HepG2 (cell line): ENCODE measurements at regions not wholly inside any gene's neighbourhood (a gene's known extent, or its start where the extent isn't known, plus 50 kb on each side); places are given as distances from the start of the nearest gene placed in this dataset.

ENCODE experiments used
- AGO2 ChIP-seq: fragments of 200-400 bp; formaldehyde crosslinking; optimal IDR thresholded peaks from 2 replicates; pipeline ENCODE3; 2017; ENCODE audit warnings: mild to moderate bottlenecking, low read depth, low read length, moderate library complexity
- ATF7 ChIP-seq, 2 experiments: fragments of 450-650 bp in 1 of 2; sonication (generic) in 1 of 2; formaldehyde crosslinking in 1 of 2; IDR thresholded peaks; 2 replicates each; pipeline versions ENCODE4 v1.4.0 to v1.6.1; 2016 to 2020; ENCODE audit warnings: antibody characterized with exemption in 1 of 2, mild to moderate bottlenecking in 1 of 2, missing genetic modification reagents in 1 of 2
- DPF2 ChIP-seq: sonication (generic); formaldehyde crosslinking; IDR thresholded peaks from 2 replicates; pipeline ENCODE4 v1.4.0; 2020; ENCODE audit warnings: mild to moderate bottlenecking, low read depth, missing genetic modification reagents, borderline replicate concordance
- FOXO1 ChIP-seq: sonication (generic); formaldehyde crosslinking; IDR thresholded peaks from 2 replicates; pipeline ENCODE4 v1.4.0; 2020; ENCODE audit warnings: missing genetic modification reagents
- GLI4 ChIP-seq: sonication (generic); formaldehyde crosslinking; IDR thresholded peaks from 2 replicates; pipeline ENCODE4 v1.5.1; 2020; ENCODE audit warnings: missing genetic modification reagents, mild to moderate bottlenecking, moderate library complexity, borderline replicate concordance
- ZNF615 ChIP-seq: sonication (generic); formaldehyde crosslinking; IDR thresholded peaks from 2 replicates; pipeline ENCODE4 v1.5.0; 2020; ENCODE audit warnings: mild to moderate bottlenecking, missing genetic modification reagents, borderline replicate concordance
- TF ChIP-seq, protein P1 (sequence below): sonication (generic); formaldehyde crosslinking; IDR thresholded peaks from 2 replicates; pipeline ENCODE4 v1.8.0; 2022; ENCODE audit warnings: missing genetic modification reagents, mild to moderate bottlenecking, moderate library complexity, borderline replicate concordance
- TF ChIP-seq, protein P2 (sequence below): IDR thresholded peaks from 2 replicates; pipeline ENCODE4 v1.6.1; 2016; ENCODE audit warnings: missing compliant biosample characterization, missing genetic modification reagents, borderline replicate concordance
- TF ChIP-seq, protein P3 (sequence below): sonication (generic); formaldehyde crosslinking; IDR thresholded peaks from 2 replicates; pipeline ENCODE4 v1.5.0; 2020; ENCODE audit warnings: missing genetic modification reagents, mild to moderate bottlenecking, borderline replicate concordance
- TF ChIP-seq, protein P4 (sequence below): sonication (generic); formaldehyde crosslinking; IDR thresholded peaks from 2 replicates; pipeline ENCODE4 v1.4.0; 2020; ENCODE audit warnings: missing genetic modification reagents

DNA sequence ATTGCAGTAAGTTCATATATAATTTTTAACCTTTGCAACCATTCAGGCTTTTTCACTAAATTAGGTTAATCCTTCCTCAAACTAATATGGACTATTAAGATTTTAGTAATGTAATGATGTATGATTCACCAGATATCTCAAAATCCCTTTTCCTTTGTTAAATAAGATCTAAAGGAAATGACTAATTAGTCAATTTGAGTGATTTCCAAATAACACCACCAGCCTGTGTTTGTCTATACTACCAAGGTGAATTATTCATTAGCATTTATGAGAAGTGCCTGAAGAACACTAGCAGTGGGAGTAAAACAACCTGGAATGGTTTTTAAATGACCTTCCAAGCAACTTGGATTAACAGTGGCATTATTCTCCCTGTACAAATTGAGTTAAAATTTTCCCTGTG lies 670.6 kb upstream of the PKN2 start (continued):
- TF ChIP-seq, protein P1, sequence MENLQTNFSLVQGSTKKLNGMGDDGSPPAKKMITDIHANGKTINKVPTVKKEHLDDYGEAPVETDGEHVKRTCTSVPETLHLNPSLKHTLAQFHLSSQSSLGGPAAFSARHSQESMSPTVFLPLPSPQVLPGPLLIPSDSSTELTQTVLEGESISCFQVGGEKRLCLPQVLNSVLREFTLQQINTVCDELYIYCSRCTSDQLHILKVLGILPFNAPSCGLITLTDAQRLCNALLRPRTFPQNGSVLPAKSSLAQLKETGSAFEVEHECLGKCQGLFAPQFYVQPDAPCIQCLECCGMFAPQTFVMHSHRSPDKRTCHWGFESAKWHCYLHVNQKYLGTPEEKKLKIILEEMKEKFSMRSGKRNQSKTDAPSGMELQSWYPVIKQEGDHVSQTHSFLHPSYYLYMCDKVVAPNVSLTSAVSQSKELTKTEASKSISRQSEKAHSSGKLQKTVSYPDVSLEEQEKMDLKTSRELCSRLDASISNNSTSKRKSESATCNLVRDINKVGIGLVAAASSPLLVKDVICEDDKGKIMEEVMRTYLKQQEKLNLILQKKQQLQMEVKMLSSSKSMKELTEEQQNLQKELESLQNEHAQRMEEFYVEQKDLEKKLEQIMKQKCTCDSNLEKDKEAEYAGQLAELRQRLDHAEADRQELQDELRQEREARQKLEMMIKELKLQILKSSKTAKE (CRISPR knock-in tag), result no peak
- TF ChIP-seq, protein P2, sequence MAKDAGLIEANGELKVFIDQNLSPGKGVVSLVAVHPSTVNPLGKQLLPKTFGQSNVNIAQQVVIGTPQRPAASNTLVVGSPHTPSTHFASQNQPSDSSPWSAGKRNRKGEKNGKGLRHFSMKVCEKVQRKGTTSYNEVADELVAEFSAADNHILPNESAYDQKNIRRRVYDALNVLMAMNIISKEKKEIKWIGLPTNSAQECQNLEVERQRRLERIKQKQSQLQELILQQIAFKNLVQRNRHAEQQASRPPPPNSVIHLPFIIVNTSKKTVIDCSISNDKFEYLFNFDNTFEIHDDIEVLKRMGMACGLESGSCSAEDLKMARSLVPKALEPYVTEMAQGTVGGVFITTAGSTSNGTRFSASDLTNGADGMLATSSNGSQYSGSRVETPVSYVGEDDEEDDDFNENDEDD (CRISPR knock-in tag), result no peak
- TF ChIP-seq DPF2 (no peak), ZNF615 (CRISPR knock-in tag) (no peak), AGO2 (no peak), ATF7 (IDR thresholded peaks at IDR 0.05) (no peak), ATF7 (CRISPR knock-in tag; IDR thresholded peaks at IDR 0.05) (no peak), FOXO1 (CRISPR knock-in tag) (no peak), GLI4 (CRISPR knock-in tag) (no peak)
- TF ChIP-seq, protein P3, sequence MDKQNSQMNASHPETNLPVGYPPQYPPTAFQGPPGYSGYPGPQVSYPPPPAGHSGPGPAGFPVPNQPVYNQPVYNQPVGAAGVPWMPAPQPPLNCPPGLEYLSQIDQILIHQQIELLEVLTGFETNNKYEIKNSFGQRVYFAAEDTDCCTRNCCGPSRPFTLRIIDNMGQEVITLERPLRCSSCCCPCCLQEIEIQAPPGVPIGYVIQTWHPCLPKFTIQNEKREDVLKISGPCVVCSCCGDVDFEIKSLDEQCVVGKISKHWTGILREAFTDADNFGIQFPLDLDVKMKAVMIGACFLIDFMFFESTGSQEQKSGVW, result no peak
- TF ChIP-seq, protein P4, sequence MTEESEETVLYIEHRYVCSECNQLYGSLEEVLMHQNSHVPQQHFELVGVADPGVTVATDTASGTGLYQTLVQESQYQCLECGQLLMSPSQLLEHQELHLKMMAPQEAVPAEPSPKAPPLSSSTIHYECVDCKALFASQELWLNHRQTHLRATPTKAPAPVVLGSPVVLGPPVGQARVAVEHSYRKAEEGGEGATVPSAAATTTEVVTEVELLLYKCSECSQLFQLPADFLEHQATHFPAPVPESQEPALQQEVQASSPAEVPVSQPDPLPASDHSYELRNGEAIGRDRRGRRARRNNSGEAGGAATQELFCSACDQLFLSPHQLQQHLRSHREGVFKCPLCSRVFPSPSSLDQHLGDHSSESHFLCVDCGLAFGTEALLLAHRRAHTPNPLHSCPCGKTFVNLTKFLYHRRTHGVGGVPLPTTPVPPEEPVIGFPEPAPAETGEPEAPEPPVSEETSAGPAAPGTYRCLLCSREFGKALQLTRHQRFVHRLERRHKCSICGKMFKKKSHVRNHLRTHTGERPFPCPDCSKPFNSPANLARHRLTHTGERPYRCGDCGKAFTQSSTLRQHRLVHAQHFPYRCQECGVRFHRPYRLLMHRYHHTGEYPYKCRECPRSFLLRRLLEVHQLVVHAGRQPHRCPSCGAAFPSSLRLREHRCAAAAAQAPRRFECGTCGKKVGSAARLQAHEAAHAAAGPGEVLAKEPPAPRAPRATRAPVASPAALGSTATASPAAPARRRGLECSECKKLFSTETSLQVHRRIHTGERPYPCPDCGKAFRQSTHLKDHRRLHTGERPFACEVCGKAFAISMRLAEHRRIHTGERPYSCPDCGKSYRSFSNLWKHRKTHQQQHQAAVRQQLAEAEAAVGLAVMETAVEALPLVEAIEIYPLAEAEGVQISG, result no peak
